HG02884 (cell line): ENCODE measurements at regions not wholly inside any gene's neighbourhood (a gene's known extent, or its start where the extent isn't known, plus 50 kb on each side); places are given as distances from the start of the nearest gene placed in this dataset.
"Not testable (repeated sequence)": the region's sequence is repeated elsewhere in the genome, so short reads cannot be mapped to it uniquely, and the experiment has no call there.

Source experiments
- ATAC-seq: cut with Tn5 transposase; IDR thresholded peaks from one replicate; pipeline ENCODE4 v1.9.1; 2021; ENCODE audit warnings: mild to moderate bottlenecking, moderate library complexity; ENCODE audit not compliant: unreplicated experiment

GRCh38 chr2:111385226-111385957 lies 264.7 kb downstream of the BCL2L11 start:
- ATAC-seq: not testable (repeated sequence)

GRCh38 chr2:111390605-111391004 lies 269.9 kb downstream of the BCL2L11 start:
- ATAC-seq: not testable (repeated sequence)

- not testable (repeated sequence) for ATAC-seq
These were observed 274.8 kb downstream of the BCL2L11 start for GRCh38 chr2:111395350-111396128.

GRCh38 chr2:111400598-111401253 lies 280.0 kb downstream of the BCL2L11 start:
- ATAC-seq: not testable (repeated sequence)

- not testable (repeated sequence) for ATAC-seq
These were observed 280.8 kb downstream of the BCL2L11 start for GRCh38 chr2:111401270-111402140.

DNA sequence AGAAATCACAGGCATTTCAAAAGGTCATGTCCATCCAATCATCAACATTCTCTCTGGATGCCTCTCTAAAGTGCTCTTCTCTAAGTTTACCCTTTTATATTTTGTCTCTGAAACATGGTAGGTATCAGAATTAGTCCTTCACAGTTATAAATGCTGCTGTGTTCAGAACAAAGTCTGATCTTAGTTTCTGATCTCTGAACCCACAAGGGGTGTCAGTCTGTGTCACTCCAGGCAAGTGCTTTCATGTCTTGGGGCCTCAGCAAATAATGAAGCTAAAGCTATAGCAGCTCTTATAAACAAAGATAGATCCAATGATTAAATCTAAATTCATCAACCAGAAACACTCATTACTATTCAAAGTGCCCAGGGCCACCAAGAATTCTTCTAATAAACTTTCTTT lies 281.7 kb downstream of the BCL2L11 start:
- not testable (repeated sequence) for ATAC-seq

GRCh38 chr2:111403287-111403686 lies 282.6 kb downstream of the BCL2L11 start:
- not testable (repeated sequence) for ATAC-seq

DNA sequence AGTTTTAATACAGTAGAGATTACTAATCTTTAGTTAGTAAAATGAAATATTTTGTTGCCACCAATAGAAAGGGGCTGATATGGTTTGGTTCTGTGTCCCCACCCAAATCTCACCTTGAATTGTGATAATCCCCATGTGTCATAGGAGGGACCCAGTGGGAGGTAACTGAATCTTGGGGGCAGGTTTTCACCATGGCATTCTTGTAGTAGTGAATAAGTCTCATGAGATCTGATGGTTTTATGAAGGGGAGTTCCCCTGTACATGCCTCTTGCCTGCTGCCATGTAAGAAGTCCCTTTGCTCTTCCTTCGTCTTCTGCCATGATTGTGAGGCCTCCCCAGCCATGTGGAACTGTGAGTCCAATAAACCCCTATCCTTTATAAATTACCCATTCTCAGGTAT lies 285.9 kb downstream of the BCL2L11 start:
- ATAC-seq: not testable (repeated sequence)

DNA sequence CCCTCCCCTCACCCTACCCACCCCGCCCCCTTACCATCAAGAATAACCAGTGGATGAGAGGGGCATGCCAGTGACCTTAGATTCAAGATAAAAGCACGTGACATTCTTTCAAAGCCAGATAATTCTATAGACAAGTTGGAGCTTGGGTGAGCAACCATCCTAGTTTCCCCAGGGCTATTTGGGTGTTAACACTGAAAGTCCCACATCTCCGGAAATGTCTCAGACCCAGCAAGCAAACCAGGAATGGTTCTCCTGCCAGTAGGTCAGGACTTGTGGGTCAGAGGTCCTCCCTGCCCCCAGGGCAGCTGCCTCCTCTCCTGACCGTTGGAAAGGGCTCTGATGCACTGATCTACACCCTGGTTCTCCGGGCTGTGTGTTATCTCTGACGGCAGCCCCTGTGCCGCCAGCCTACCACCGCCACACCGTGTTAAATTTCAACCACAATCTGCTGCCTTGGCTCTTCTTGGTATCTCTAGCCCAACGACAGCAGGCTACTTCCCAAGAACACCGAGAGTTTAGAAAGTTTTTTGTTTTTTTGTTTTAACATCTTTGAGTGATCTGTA lies 287.0 kb downstream of the BCL2L11 start:
- not testable (repeated sequence) for ATAC-seq

DNA sequence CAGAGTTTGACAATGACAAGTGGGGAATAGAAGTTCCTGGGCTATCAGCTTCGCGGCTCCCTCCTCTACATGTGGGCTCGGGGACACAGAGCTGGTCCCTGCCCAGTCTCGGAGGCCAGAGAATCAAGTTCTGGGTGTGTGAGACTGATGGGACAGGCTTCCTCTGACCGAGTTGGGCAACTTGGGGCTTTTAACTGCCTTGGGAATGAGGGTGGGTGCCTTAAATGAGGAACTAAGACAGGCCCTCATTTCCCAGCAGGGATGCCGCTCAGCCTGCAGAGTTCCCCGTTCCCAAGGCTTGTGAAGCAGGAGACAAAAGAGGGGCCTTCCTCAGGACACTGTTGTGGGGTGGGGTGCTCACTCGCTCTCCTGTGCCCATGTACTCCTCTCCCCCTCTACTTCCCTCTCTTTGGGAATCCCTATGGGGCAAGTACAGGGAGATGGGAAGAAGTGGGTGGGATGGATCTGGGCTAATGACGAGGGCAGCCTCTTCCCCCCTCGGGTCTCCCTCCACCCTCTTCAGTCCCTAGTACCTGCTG lies 290.2 kb downstream of the BCL2L11 start:
- not testable (repeated sequence) for ATAC-seq

DNA sequence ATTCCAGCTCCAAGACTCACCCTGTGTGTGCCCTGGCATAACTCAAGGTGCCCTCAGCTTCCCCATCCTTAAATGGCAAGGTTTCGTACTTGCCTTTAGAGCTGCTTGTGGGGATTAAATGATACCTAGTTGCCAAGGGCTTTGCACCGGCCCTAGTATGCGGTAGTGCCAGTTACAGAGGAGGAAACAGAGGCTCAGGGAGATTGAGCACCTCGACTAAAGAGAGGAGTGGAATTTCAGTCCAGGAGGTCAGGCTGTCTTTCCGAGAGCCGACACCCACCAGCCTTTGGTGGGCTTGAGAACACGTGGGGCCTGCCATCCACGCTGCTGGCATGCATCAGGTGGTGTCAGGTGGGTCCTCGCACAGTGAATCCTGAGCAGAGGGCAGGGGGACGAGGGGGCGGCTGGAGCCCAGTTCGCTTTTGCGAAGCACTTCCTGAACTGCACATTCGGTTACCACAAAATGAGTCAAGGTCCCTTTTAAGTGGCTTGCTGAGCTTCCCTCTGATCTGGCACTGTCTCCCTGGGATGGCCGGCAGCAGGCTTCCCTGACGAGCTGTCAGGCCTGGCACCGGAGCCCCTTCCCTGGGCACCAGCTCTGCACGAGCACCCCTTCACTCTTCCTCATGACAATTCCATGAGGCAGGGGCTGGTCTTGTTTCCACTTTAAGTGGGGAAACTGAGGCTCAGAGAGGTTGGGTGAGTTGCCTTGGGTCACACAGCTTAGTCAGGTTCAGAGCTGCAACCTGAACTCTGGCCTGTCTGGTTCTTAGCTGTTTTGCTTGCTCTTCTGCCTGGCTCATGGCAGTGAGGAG lies 291.4 kb downstream of the BCL2L11 start:
- ATAC-seq: not testable (repeated sequence)

- not testable (repeated sequence) for ATAC-seq
These were observed 292.3 kb downstream of the BCL2L11 start for GRCh38 chr2:111412841-111413650.

DNA sequence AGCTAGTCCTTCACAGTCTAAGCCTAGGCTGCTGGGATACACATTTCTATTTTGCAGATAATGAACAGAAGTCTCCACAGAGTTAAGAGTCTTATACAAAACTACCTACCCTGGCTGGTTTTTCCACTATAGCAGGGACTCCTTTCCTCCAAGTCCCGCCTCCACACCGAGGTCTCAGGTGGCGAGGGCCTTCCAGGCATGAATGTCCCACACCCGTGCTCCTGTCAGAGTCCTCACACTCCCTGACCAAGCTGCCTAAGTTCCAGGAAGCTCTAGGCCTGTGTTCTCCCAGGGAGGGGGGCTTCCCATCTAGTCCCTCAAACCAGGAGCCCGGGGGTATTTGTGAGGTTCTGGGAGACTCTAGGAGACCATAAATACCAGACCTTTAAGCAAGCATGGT lies 293.2 kb downstream of the BCL2L11 start:
- ATAC-seq: not testable (repeated sequence)

- not testable (repeated sequence) for ATAC-seq
These were observed 295.3 kb downstream of the BCL2L11 start for GRCh38 chr2:111415765-111416743.

- ATAC-seq: not testable (repeated sequence)
These were observed 296.3 kb downstream of the BCL2L11 start for GRCh38 chr2:111417026-111417425.

- ATAC-seq: not testable (repeated sequence)
These were observed 297.6 kb downstream of the BCL2L11 start for GRCh38 chr2:111418091-111418875.
